ENCODE measurements at regions not wholly inside any gene's neighbourhood (a gene's known extent, or its start where the extent isn't known, plus 50 kb on each side); places are given as distances from the start of the nearest gene placed in this dataset.
A peak's percentile ranks its signal among the peaks of the same experiment; 100 is the strongest.

GRCh38 chr11:95559899-95560298, 229.7 kb downstream of the FAM76B start:
- no peaks in the 10 kb centered on the region for H3K9me3 Mint-ChIP-seq
- TF ChIP-seq CTCF (IDR thresholded peaks at IDR 0.05; ENCODE audit: unreplicated experiment) = no peak
- DNase-seq (ENCODE audit: low spot score in 2 of 2, unreplicated experiment in 2 of 2) = peak in 1 of 2 experiments; percentile 57
- H3K4me1 Mint-ChIP-seq = peaks cover 86% of the 10 kb centered on the region
- H3K27ac Mint-ChIP-seq = peak overlapping the region; percentile 91
- no peaks in the 10 kb centered on the region for H3K36me3 Mint-ChIP-seq
- no peak overlapping the region for H3K4me3 Mint-ChIP-seq
- no peaks in the 10 kb centered on the region for H3K27me3 Mint-ChIP-seq (ENCODE audit: low read depth)

- peaks cover 84% of the 10 kb centered on the region for H3K4me1 Mint-ChIP-seq
- peak overlapping the region; percentile 95 for H3K27ac Mint-ChIP-seq
- no peaks in the 10 kb centered on the region for H3K27me3 Mint-ChIP-seq (ENCODE audit: low read depth)
- H3K4me3 Mint-ChIP-seq = no peak overlapping the region
- DNase-seq (ENCODE audit: low spot score in 2 of 2, unreplicated experiment in 2 of 2) = no peak
- no peak for TF ChIP-seq CTCF (IDR thresholded peaks at IDR 0.05; ENCODE audit: unreplicated experiment)
- H3K9me3 Mint-ChIP-seq = no peaks in the 10 kb centered on the region
- H3K36me3 Mint-ChIP-seq = no peaks in the 10 kb centered on the region
Measured at GRCh38 chr11:95557376-95557775, 232.2 kb downstream of the FAM76B start.

- DNase-seq (ENCODE audit: low spot score in 2 of 2, unreplicated experiment in 2 of 2) = no peak
- TF ChIP-seq CTCF (IDR thresholded peaks at IDR 0.05; ENCODE audit: unreplicated experiment) = no peak
- H3K9me3 Mint-ChIP-seq = no peaks in the 10 kb centered on the region
- no peak overlapping the region for H3K4me3 Mint-ChIP-seq
- peaks cover 80% of the 10 kb centered on the region for H3K4me1 Mint-ChIP-seq
- H3K27ac Mint-ChIP-seq = peak overlapping the region; percentile 95
- H3K36me3 Mint-ChIP-seq = no peaks in the 10 kb centered on the region
- H3K27me3 Mint-ChIP-seq (ENCODE audit: low read depth) = no peaks in the 10 kb centered on the region
Measured at GRCh38 chr11:95556342-95557163, 233.0 kb downstream of the FAM76B start.

GRCh38 chr11:95556011-95556341, 233.6 kb downstream of the FAM76B start:
- Mint-ChIP-seq H3K9me3 (peaks cover 3% of the 10 kb centered on the region), H3K36me3 (no peaks in the 10 kb centered on the region), H3K27ac (peak overlapping the region; percentile 95), H3K4me3 (no peak overlapping the region), H3K27me3 (ENCODE audit: low read depth) (no peaks in the 10 kb centered on the region), H3K4me1 (peaks cover 75% of the 10 kb centered on the region)
- TF ChIP-seq CTCF (IDR thresholded peaks at IDR 0.05; ENCODE audit: unreplicated experiment) = no peak
- no peak for DNase-seq (ENCODE audit: low spot score in 2 of 2, unreplicated experiment in 2 of 2)

GRCh38 chr11:95554911-95555310, 234.7 kb downstream of the FAM76B start:
- peaks cover 65% of the 10 kb centered on the region for H3K4me1 Mint-ChIP-seq
- H3K9me3 Mint-ChIP-seq = peaks cover 8% of the 10 kb centered on the region
- H3K36me3 Mint-ChIP-seq = no peaks in the 10 kb centered on the region
- no peak for DNase-seq (ENCODE audit: low spot score in 2 of 2, unreplicated experiment in 2 of 2)
- no peak overlapping the region for H3K4me3 Mint-ChIP-seq
- TF ChIP-seq CTCF (IDR thresholded peaks at IDR 0.05; ENCODE audit: unreplicated experiment) = no peak
- no peaks in the 10 kb centered on the region for H3K27me3 Mint-ChIP-seq (ENCODE audit: low read depth)
- H3K27ac Mint-ChIP-seq = peak overlapping the region; percentile 89
